CD4-positive, CD25-positive, alpha-beta regulatory T cell (primary cell): ENCODE measurements at regions not wholly inside any gene's neighbourhood (a gene's known extent, or its start where the extent isn't known, plus 50 kb on each side); places are given as distances from the start of the nearest gene placed in this dataset.

Experiments used
- ATAC-seq, 2 donors: fragments of 150-1000 bp; cut with Tn5 transposase; one replicate each; pipeline ENCODE4 v1.10.0; 2021; ENCODE audit warnings: low read depth in 2 of 2, moderate number of reproducible peaks in 2 of 2, moderate library complexity in 1 of 2
- DNase-seq, 3 donors: peaks; one replicate each; pipeline versions ENCODE4 v3.0.0 to v3.0.0-alpha.2; 2012 to 2022; ENCODE audit warnings: mixed read lengths in 1 of 3
- H3K27ac ChIP-seq: one replicate; pipeline ENCODE4 v1.7.0; 2013; ENCODE audit warnings: mild to moderate bottlenecking, low read length; ENCODE audit not compliant: insufficient read depth, poor library complexity, severe bottlenecking
- H3K27me3 ChIP-seq: one replicate; pipeline ENCODE4 v1.7.0; 2013; ENCODE audit warnings: low read length; ENCODE audit not compliant: control insufficient read depth, insufficient read depth
- H3K36me3 ChIP-seq: one replicate; pipeline ENCODE4 v1.7.0; 2013; ENCODE audit warnings: mild to moderate bottlenecking, low read length, moderate library complexity; ENCODE audit not compliant: control insufficient read depth, insufficient read depth
- H3K4me1 ChIP-seq: 2 replicates; pipeline ENCODE4 v1.7.0; 2013; ENCODE audit warnings: mild to moderate bottlenecking, low read length; ENCODE audit not compliant: insufficient read depth, control insufficient read depth, poor library complexity, severe bottlenecking
- H3K4me3 ChIP-seq: one replicate; pipeline ENCODE4 v1.7.0; 2013; ENCODE audit warnings: low read depth, mild to moderate bottlenecking, low read length, moderate library complexity
- H3K9me3 ChIP-seq, 2 experiments: 1 replicate in 1 of 2; 2 replicates in 1 of 2; pipeline ENCODE4 v1.7.0; 2013; ENCODE audit warnings: low read length in 2 of 2, mild to moderate bottlenecking in 1 of 2, moderate library complexity in 1 of 2; ENCODE audit not compliant: control insufficient read depth in 2 of 2
- H3K27ac Mint-ChIP-seq, 3 donors: one replicate each; pipeline ENCODE4 v1.8.0; 2020 to 2022; ENCODE audit warnings: mild to moderate bottlenecking in 3 of 3, mixed read lengths in 3 of 3, moderate library complexity in 2 of 3
- H3K27me3 Mint-ChIP-seq: one replicate; pipeline ENCODE4 v1.8.0; 2022; ENCODE audit warnings: mild to moderate bottlenecking, mixed read lengths
- H3K36me3 Mint-ChIP-seq: one replicate; pipeline ENCODE4 v1.8.0; 2020; ENCODE audit warnings: mixed read lengths
- H3K4me1 Mint-ChIP-seq, 4 donors: one replicate each; pipeline ENCODE4 v1.8.0; 2020 to 2022; ENCODE audit warnings: mixed read lengths in 4 of 4, mild to moderate bottlenecking in 1 of 4
- H3K4me3 Mint-ChIP-seq, 4 donors: one replicate each; pipeline ENCODE4 v1.8.0; 2020 to 2022; ENCODE audit warnings: mild to moderate bottlenecking in 4 of 4, mixed read lengths in 4 of 4, moderate library complexity in 3 of 4
- H3K9me3 Mint-ChIP-seq, 7 donors: one replicate each; pipeline ENCODE4 v1.8.0; 2020 to 2022; ENCODE audit warnings: mixed read lengths in 7 of 7, mild to moderate bottlenecking in 3 of 7, moderate library complexity in 2 of 7

GRCh38 chr11:80980227-80980626, 1539.4 kb upstream of the TENM4 start:
- H3K27me3 ChIP-seq = no peaks in the 10 kb centered on the region
- H3K27me3 Mint-ChIP-seq = no peaks in the 10 kb centered on the region
- H3K4me1 Mint-ChIP-seq = no peaks in the 10 kb centered on the region
- no peak for ATAC-seq
- no peak for DNase-seq
- no peak overlapping the region for H3K27ac ChIP-seq
- H3K9me3 ChIP-seq = no peaks in the 10 kb centered on the region
- H3K4me3 Mint-ChIP-seq = no peak overlapping the region
- H3K36me3 Mint-ChIP-seq = no peaks in the 10 kb centered on the region
- no peak overlapping the region for H3K4me3 ChIP-seq
- no peak overlapping the region for H3K27ac Mint-ChIP-seq
- H3K9me3 Mint-ChIP-seq = peaks cover 2 to 23% (median 4%) of the 10 kb centered on the region in 7 donors
- no peaks in the 10 kb centered on the region for H3K4me1 ChIP-seq
- H3K36me3 ChIP-seq = no peaks in the 10 kb centered on the region

- Mint-ChIP-seq H3K9me3 (peaks cover 4 to 10% (median 4%) of the 10 kb centered on the region in 7 donors), H3K4me3 (no peak overlapping the region), H3K27ac (no peak overlapping the region), H3K27me3 (no peaks in the 10 kb centered on the region), H3K36me3 (no peaks in the 10 kb centered on the region), H3K4me1 (no peaks in the 10 kb centered on the region)
- no peaks in the 10 kb centered on the region for H3K9me3 ChIP-seq
- no peaks in the 10 kb centered on the region for H3K4me1 ChIP-seq
- H3K27ac ChIP-seq = no peak overlapping the region
- H3K27me3 ChIP-seq = no peaks in the 10 kb centered on the region
- ATAC-seq = no peak
- H3K36me3 ChIP-seq = no peaks in the 10 kb centered on the region
- no peak overlapping the region for H3K4me3 ChIP-seq
- no peak for DNase-seq
Observed at GRCh38 chr11:80973786-80974185, 1533.0 kb upstream of the TENM4 start.

- no peak for ATAC-seq
Observed at GRCh38 chr11:80970037-80970436, 1529.2 kb upstream of the TENM4 start.

GRCh38 chr11:80967649-80968048, 1526.8 kb upstream of the TENM4 start:
- H3K4me3 Mint-ChIP-seq = no peak overlapping the region
- no peak overlapping the region for H3K27ac Mint-ChIP-seq
- H3K9me3 Mint-ChIP-seq = peaks cover 3 to 27% (median 7%) of the 10 kb centered on the region in 7 donors
- H3K27me3 Mint-ChIP-seq = no peaks in the 10 kb centered on the region
- no peak for ATAC-seq
- Histone ChIP-seq H3K27ac (no peak overlapping the region), H3K27me3 (no peaks in the 10 kb centered on the region), H3K9me3 (peaks cover 0 to 2% of the 10 kb centered on the region in 2 experiments), H3K36me3 (no peaks in the 10 kb centered on the region), H3K4me1 (no peaks in the 10 kb centered on the region), H3K4me3 (no peak overlapping the region)
- no peak for DNase-seq
- H3K36me3 Mint-ChIP-seq = no peaks in the 10 kb centered on the region
- H3K4me1 Mint-ChIP-seq = no peaks in the 10 kb centered on the region

More at GRCh38 chr11:80970037-80970436, 1529.2 kb upstream of the TENM4 start:
- Histone ChIP-seq H3K4me1 (no peaks in the 10 kb centered on the region), H3K9me3 (peaks cover 0 to 2% of the 10 kb centered on the region in 2 experiments), H3K27ac (no peak overlapping the region), H3K27me3 (no peaks in the 10 kb centered on the region), H3K36me3 (no peaks in the 10 kb centered on the region), H3K4me3 (no peak overlapping the region)
- Mint-ChIP-seq H3K27ac (no peak overlapping the region), H3K9me3 (peaks cover 3 to 18% (median 5%) of the 10 kb centered on the region in 7 donors), H3K4me1 (no peaks in the 10 kb centered on the region), H3K27me3 (no peaks in the 10 kb centered on the region), H3K36me3 (no peaks in the 10 kb centered on the region), H3K4me3 (no peak overlapping the region)
- DNase-seq = no peak

GRCh38 chr11:80960381-80961029, 1519.7 kb upstream of the TENM4 start:
- Histone ChIP-seq H3K36me3 (no peaks in the 10 kb centered on the region), H3K27ac (no peak overlapping the region), H3K9me3 (no peaks in the 10 kb centered on the region), H3K4me1 (no peaks in the 10 kb centered on the region), H3K4me3 (no peak overlapping the region), H3K27me3 (no peaks in the 10 kb centered on the region)
- no peaks in the 10 kb centered on the region for H3K27me3 Mint-ChIP-seq
- no peak overlapping the region for H3K4me3 Mint-ChIP-seq
- DNase-seq (no peak), ATAC-seq (no peak)
- H3K4me1 Mint-ChIP-seq = no peaks in the 10 kb centered on the region
- peaks cover 7 to 26% (median 10%) of the 10 kb centered on the region in 7 donors for H3K9me3 Mint-ChIP-seq
- H3K36me3 Mint-ChIP-seq = no peaks in the 10 kb centered on the region
- no peak overlapping the region for H3K27ac Mint-ChIP-seq

- Mint-ChIP-seq H3K27ac (no peak overlapping the region), H3K4me1 (no peaks in the 10 kb centered on the region), H3K27me3 (no peaks in the 10 kb centered on the region), H3K9me3 (peaks cover 4 to 21% (median 8%) of the 10 kb centered on the region in 7 donors), H3K36me3 (no peaks in the 10 kb centered on the region), H3K4me3 (no peak overlapping the region)
- ATAC-seq (no peak), DNase-seq (no peak)
- Histone ChIP-seq H3K4me3 (no peak overlapping the region), H3K36me3 (no peaks in the 10 kb centered on the region), H3K4me1 (no peaks in the 10 kb centered on the region), H3K27ac (no peak overlapping the region), H3K27me3 (no peaks in the 10 kb centered on the region), H3K9me3 (no peaks in the 10 kb centered on the region)
Observed at GRCh38 chr11:80959751-80960150, 1518.9 kb upstream of the TENM4 start.

- Mint-ChIP-seq H3K36me3 (no peaks in the 10 kb centered on the region), H3K9me3 (peaks cover 2 to 15% (median 8%) of the 10 kb centered on the region in 7 donors), H3K27me3 (no peaks in the 10 kb centered on the region), H3K4me1 (no peaks in the 10 kb centered on the region), H3K27ac (no peak overlapping the region), H3K4me3 (no peak overlapping the region)
- Histone ChIP-seq H3K4me1 (no peaks in the 10 kb centered on the region), H3K9me3 (no peaks in the 10 kb centered on the region), H3K27me3 (no peaks in the 10 kb centered on the region), H3K36me3 (no peaks in the 10 kb centered on the region), H3K27ac (no peak overlapping the region), H3K4me3 (no peak overlapping the region)
- ATAC-seq = no peak
- no peak for DNase-seq
Observed at GRCh38 chr11:80958987-80959386, 1518.2 kb upstream of the TENM4 start.

GRCh38 chr11:80958361-80958760, 1517.5 kb upstream of the TENM4 start:
- Mint-ChIP-seq H3K27ac (no peak overlapping the region), H3K9me3 (peaks cover 2 to 15% (median 8%) of the 10 kb centered on the region in 7 donors), H3K4me1 (no peaks in the 10 kb centered on the region), H3K4me3 (no peak overlapping the region), H3K36me3 (no peaks in the 10 kb centered on the region), H3K27me3 (no peaks in the 10 kb centered on the region)
- Histone ChIP-seq H3K27me3 (no peaks in the 10 kb centered on the region), H3K4me1 (no peaks in the 10 kb centered on the region), H3K27ac (no peak overlapping the region), H3K36me3 (no peaks in the 10 kb centered on the region), H3K4me3 (no peak overlapping the region), H3K9me3 (no peaks in the 10 kb centered on the region)
- ATAC-seq = no peak
- no peak for DNase-seq
